OCI-LY3 (cell line): ENCODE measurements at regions not wholly inside any gene's neighbourhood (a gene's known extent, or its start where the extent isn't known, plus 50 kb on each side); places are given as distances from the start of the nearest gene placed in this dataset.

Source experiments
- EZH2phosphoT487 ChIP-seq: fragments of 200-600 bp; shearing (Covaris generic); IDR thresholded peaks from 2 replicates; pipeline ENCODE4 v1.6.1; 2018; ENCODE audit warnings: antibody characterized with exemption, mixed run types, low read depth
- TF ChIP-seq, protein P1 (sequence below): fragments of 200-600, 300-600 bp; sonication (generic); IDR thresholded peaks from 2 replicates; pipeline ENCODE4 v1.5.1; 2014; ENCODE audit warnings: antibody characterized with exemption, low read length, low read depth

DNA sequence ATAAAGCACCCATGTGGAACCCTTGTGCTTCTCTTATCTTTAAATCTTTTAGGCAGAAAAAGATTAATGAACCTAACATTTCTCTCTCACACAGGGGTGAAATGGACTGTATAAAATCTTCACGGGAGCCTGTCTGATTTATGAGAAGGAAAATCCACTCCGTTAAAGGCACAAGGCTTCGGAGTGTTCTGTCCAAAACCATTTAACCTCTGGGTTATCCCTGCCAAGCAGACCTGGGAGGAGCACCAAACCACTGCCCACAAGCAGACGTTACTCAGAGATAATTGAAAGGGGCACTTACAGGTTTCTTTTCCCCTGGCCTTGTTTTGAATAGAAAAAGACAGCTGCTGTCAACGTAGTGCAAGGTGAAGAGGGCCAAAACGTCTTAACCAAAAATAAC lies 184.4 kb upstream of the DOK6 start:
- TF ChIP-seq, protein P1, sequence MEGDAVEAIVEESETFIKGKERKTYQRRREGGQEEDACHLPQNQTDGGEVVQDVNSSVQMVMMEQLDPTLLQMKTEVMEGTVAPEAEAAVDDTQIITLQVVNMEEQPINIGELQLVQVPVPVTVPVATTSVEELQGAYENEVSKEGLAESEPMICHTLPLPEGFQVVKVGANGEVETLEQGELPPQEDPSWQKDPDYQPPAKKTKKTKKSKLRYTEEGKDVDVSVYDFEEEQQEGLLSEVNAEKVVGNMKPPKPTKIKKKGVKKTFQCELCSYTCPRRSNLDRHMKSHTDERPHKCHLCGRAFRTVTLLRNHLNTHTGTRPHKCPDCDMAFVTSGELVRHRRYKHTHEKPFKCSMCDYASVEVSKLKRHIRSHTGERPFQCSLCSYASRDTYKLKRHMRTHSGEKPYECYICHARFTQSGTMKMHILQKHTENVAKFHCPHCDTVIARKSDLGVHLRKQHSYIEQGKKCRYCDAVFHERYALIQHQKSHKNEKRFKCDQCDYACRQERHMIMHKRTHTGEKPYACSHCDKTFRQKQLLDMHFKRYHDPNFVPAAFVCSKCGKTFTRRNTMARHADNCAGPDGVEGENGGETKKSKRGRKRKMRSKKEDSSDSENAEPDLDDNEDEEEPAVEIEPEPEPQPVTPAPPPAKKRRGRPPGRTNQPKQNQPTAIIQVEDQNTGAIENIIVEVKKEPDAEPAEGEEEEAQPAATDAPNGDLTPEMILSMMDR, result no peak
- no peak for TF ChIP-seq EZH2phosphoT487
